Smooth muscle cell (in vitro differentiated cells): ENCODE measurements at regions not wholly inside any gene's neighbourhood (a gene's known extent, or its start where the extent isn't known, plus 50 kb on each side); places are given as distances from the start of the nearest gene placed in this dataset.

ENCODE experiments used
- DNase-seq: peaks from one replicate; lab custom pipeline; 2025; ENCODE audit not compliant: unreplicated experiment; lab: John Stamatoyannopoulos, UW
- H2AFZ ChIP-seq: fragments of 200-600 bp; sonication (generic); 2 replicates; pipeline ENCODE4 v1.6.0; 2016; ENCODE audit warnings: antibody characterized with exemption, low read depth, mild to moderate bottlenecking
- H3F3A ChIP-seq: fragments of 200-600 bp; sonication (generic); 2 replicates; pipeline ENCODE4 v1.6.0; 2017; ENCODE audit warnings: antibody characterized with exemption, low read depth
- H3K27ac ChIP-seq: fragments of 200-600 bp; sonication (generic); 2 replicates; pipeline ENCODE4 v1.5.1; 2016; ENCODE audit warnings: low read depth, mild to moderate bottlenecking
- H3K27me3 ChIP-seq: fragments of 200-600 bp; sonication (generic); 2 replicates; pipeline ENCODE4 v1.6.1; 2016; ENCODE audit warnings: low read depth, mild to moderate bottlenecking
- H3K36me3 ChIP-seq: fragments of 200-600 bp; sonication (generic); 2 replicates; pipeline ENCODE4 v1.5.1; 2016; ENCODE audit warnings: low read depth
- H3K4me1 ChIP-seq: fragments of 200-600 bp; sonication (generic); 2 replicates; pipeline ENCODE4 v1.5.1; 2016; ENCODE audit warnings: low read depth
- H3K4me2 ChIP-seq: fragments of 200-600 bp; sonication (generic); 2 replicates; pipeline ENCODE4 v1.6.0; 2016; ENCODE audit warnings: mild to moderate bottlenecking
- H3K4me3 ChIP-seq: fragments of 200-600 bp; sonication (generic); 2 replicates; pipeline ENCODE4 v1.5.1; 2016; ENCODE audit warnings: mild to moderate bottlenecking
- H3K79me2 ChIP-seq: fragments of 200-600 bp; sonication (generic); 2 replicates; pipeline ENCODE4 v1.6.0; 2016; ENCODE audit warnings: low read depth, mild to moderate bottlenecking
- H3K9ac ChIP-seq: fragments of 200-600 bp; sonication (generic); 2 replicates; pipeline ENCODE4 v1.6.0; 2016; ENCODE audit warnings: low read depth
- H3K9me3 ChIP-seq: fragments of 200-600 bp; sonication (generic); replicated peaks from 2 replicates; pipeline ENCODE4 v1.5.1; 2016; ENCODE audit warnings: low read depth
- H4K20me1 ChIP-seq: fragments of 200-600 bp; sonication (generic); 2 replicates; pipeline ENCODE4 v1.6.0; 2016; ENCODE audit warnings: low read depth
- CTCF ChIP-seq: fragments of 200-600 bp; sonication (generic); IDR thresholded peaks from 2 replicates; pipeline ENCODE4 v1.5.1; 2017; ENCODE audit warnings: borderline replicate concordance, mild to moderate bottlenecking, antibody characterized with exemption; ENCODE audit not compliant: insufficient read depth, poor library complexity, severe bottlenecking
- WGBS: methylation state at CpG from one replicate; pipeline ENCODE4 v1.1.7; 2016; ENCODE audit warnings: low lambda C conversion rate; 5-methylcytosine and 5-hydroxymethylcytosine counted together

GRCh38 chr4:66887061-66887460, 658.2 kb downstream of the CENPC start:
- Histone ChIP-seq H3K27me3 (no peaks in the 10 kb centered on the region), H3K4me3 (no peak overlapping the region), H3K4me1 (no peaks in the 10 kb centered on the region), H3K9ac (no peak overlapping the region), H3K36me3 (no peaks in the 10 kb centered on the region), H3K27ac (no peak overlapping the region), H3F3A (no peaks in the 10 kb centered on the region), H4K20me1 (no peaks in the 10 kb centered on the region), H3K79me2 (no peaks in the 10 kb centered on the region), H2AFZ (no peak overlapping the region), H3K9me3 (no peaks in the 10 kb centered on the region), H3K4me2 (no peak overlapping the region)
- DNase-seq: no peak
- WGBS: 77% methylated on average over 1 of the region's 1 CpG
- TF ChIP-seq CTCF: no peak

- H4K20me1 ChIP-seq: no peaks in the 10 kb centered on the region
- no peak overlapping the region for H3K27ac ChIP-seq
- TF ChIP-seq CTCF: no peak
- no peak overlapping the region for H2AFZ ChIP-seq
- DNase-seq: no peak
- H3K27me3 ChIP-seq: no peaks in the 10 kb centered on the region
- no peak overlapping the region for H3K4me3 ChIP-seq
- H3K36me3 ChIP-seq: no peaks in the 10 kb centered on the region
- no peaks in the 10 kb centered on the region for H3K4me1 ChIP-seq
- no peaks in the 10 kb centered on the region for H3K79me2 ChIP-seq
- no peaks in the 10 kb centered on the region for H3K9me3 ChIP-seq
- WGBS: 68% methylated on average over 1 of the region's 1 CpG
- no peak overlapping the region for H3K9ac ChIP-seq
- H3K4me2 ChIP-seq: no peak overlapping the region
- no peaks in the 10 kb centered on the region for H3F3A ChIP-seq
Observed at GRCh38 chr4:66885501-66886165, 659.7 kb downstream of the CENPC start.

DNA sequence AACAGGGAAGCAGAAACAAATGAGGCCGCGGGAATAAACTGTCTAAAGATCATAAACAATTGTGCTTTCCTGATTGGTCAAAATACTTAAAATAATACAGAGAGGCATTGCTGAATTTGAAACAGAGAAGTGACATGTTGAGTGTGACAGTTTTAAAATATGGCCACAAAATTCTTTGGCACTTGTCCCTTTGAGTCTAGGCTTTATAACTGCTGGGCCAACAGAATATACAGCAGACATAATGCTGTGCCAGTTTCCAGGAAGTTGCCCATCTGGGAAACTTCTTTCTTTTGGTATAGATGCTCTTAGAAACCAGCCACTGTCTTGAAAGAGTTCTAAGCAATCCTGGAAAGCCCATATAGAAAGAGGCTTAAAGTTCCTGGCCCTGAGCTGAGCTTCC, 668.4 kb downstream of the CENPC start:
- no peak overlapping the region for H3K4me3 ChIP-seq
- H3K4me2 ChIP-seq: no peak overlapping the region
- no peaks in the 10 kb centered on the region for H4K20me1 ChIP-seq
- TF ChIP-seq CTCF: no peak
- H3F3A ChIP-seq: no peaks in the 10 kb centered on the region
- no peaks in the 10 kb centered on the region for H3K4me1 ChIP-seq
- no peak overlapping the region for H3K9ac ChIP-seq
- H3K9me3 ChIP-seq: no peaks in the 10 kb centered on the region
- no peaks in the 10 kb centered on the region for H3K36me3 ChIP-seq
- 90% methylated on average over 2 of the region's 2 CpGs for WGBS
- no peak overlapping the region for H2AFZ ChIP-seq
- no peak for DNase-seq
- H3K79me2 ChIP-seq: no peaks in the 10 kb centered on the region
- H3K27ac ChIP-seq: no peak overlapping the region
- no peaks in the 10 kb centered on the region for H3K27me3 ChIP-seq

GRCh38 chr4:66872661-66873060, 672.6 kb downstream of the CENPC start:
- H3K4me3 ChIP-seq: no peak overlapping the region
- no peaks in the 10 kb centered on the region for H3K36me3 ChIP-seq
- no peak for DNase-seq
- no peak for TF ChIP-seq CTCF
- H3K79me2 ChIP-seq: no peaks in the 10 kb centered on the region
- no peak overlapping the region for H3K27ac ChIP-seq
- no peaks in the 10 kb centered on the region for H3K4me1 ChIP-seq
- H3K4me2 ChIP-seq: no peak overlapping the region
- H3F3A ChIP-seq: no peaks in the 10 kb centered on the region
- no peaks in the 10 kb centered on the region for H3K27me3 ChIP-seq
- H2AFZ ChIP-seq: no peak overlapping the region
- no peak overlapping the region for H3K9ac ChIP-seq
- H4K20me1 ChIP-seq: no peaks in the 10 kb centered on the region
- no peaks in the 10 kb centered on the region for H3K9me3 ChIP-seq
- 87% methylated on average over 1 of the region's 1 CpG for WGBS
